ENCODE measurements at regions not wholly inside any gene's neighbourhood (a gene's known extent, or its start where the extent isn't known, plus 50 kb on each side); places are given as distances from the start of the nearest gene placed in this dataset.

DNA sequence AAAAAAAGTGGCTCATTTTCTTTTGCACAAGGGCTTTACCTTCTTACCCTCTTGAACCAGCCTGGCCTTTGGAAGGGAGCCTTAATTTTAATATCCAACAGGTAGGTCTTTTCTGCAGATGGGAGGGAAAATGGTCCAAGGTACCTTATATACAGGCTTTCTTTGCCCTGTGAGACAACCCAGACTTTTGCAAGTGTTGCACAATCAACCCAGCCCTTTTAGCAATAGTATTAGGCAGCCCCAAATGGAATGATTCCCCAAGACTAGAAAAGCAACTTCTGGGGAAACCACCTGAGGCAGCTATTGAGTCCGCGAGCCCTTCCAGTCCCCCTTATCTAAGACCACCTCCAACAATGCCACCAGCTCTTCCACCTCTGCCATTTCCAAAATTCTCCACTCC lies 1138.3 kb downstream of the XPNPEP1 start:
- no peak for TF ChIP-seq YY1 (IDR thresholded peaks at IDR 0.05; ENCODE audit: low read depth)
- no peak for TF ChIP-seq MAX (IDR thresholded peaks at IDR 0.05)
- TF ChIP-seq, protein P1, sequence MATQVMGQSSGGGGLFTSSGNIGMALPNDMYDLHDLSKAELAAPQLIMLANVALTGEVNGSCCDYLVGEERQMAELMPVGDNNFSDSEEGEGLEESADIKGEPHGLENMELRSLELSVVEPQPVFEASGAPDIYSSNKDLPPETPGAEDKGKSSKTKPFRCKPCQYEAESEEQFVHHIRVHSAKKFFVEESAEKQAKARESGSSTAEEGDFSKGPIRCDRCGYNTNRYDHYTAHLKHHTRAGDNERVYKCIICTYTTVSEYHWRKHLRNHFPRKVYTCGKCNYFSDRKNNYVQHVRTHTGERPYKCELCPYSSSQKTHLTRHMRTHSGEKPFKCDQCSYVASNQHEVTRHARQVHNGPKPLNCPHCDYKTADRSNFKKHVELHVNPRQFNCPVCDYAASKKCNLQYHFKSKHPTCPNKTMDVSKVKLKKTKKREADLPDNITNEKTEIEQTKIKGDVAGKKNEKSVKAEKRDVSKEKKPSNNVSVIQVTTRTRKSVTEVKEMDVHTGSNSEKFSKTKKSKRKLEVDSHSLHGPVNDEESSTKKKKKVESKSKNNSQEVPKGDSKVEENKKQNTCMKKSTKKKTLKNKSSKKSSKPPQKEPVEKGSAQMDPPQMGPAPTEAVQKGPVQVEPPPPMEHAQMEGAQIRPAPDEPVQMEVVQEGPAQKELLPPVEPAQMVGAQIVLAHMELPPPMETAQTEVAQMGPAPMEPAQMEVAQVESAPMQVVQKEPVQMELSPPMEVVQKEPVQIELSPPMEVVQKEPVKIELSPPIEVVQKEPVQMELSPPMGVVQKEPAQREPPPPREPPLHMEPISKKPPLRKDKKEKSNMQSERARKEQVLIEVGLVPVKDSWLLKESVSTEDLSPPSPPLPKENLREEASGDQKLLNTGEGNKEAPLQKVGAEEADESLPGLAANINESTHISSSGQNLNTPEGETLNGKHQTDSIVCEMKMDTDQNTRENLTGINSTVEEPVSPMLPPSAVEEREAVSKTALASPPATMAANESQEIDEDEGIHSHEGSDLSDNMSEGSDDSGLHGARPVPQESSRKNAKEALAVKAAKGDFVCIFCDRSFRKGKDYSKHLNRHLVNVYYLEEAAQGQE (IDR thresholded peaks at IDR 0.05; ENCODE audit: low read depth) = no peak
- no peak for TF ChIP-seq EP300 (IDR thresholded peaks at IDR 0.05; ENCODE audit: borderline replicate concordance)
- TF ChIP-seq RAD21 (IDR thresholded peaks at IDR 0.05; ENCODE audit: low read depth) = no peak
- TF ChIP-seq FOXM1 (IDR thresholded peaks at IDR 0.05; ENCODE audit: borderline replicate concordance, low read depth) = no peak
- TF ChIP-seq CEBPB (IDR thresholded peaks at IDR 0.05) = no peak
- TF ChIP-seq EGR1 (IDR thresholded peaks at IDR 0.05) = no peak
- TF ChIP-seq TCF12 (IDR thresholded peaks at IDR 0.05; ENCODE audit: low read depth) = no peak
- TF ChIP-seq NFIC (IDR thresholded peaks at IDR 0.05) = no peak
- TF ChIP-seq TAF1 (IDR thresholded peaks at IDR 0.05; ENCODE audit: low read depth) = no peak
- TF ChIP-seq CREB1 (IDR thresholded peaks at IDR 0.05; ENCODE audit: low read depth) = no peak
- no peak for TF ChIP-seq USF1 (IDR thresholded peaks at IDR 0.05)
- no peak for TF ChIP-seq TEAD4 (IDR thresholded peaks at IDR 0.05)

All from Ishikawa (cell line).